HG02981 (cell line): ENCODE measurements at regions not wholly inside any gene's neighbourhood (a gene's known extent, or its start where the extent isn't known, plus 50 kb on each side); places are given as distances from the start of the nearest gene placed in this dataset.
"Not testable (repeated sequence)": the region's sequence is repeated elsewhere in the genome, so short reads cannot be mapped to it uniquely, and the experiment has no call there.

Experiments
- ATAC-seq: cut with Tn5 transposase; IDR thresholded peaks from one replicate; pipeline ENCODE4 v1.9.1; 2021; ENCODE audit warnings: mild to moderate bottlenecking, moderate library complexity; ENCODE audit not compliant: unreplicated experiment

GRCh38 chr1:29632806-29633615, 396.7 kb downstream of the PTPRU start:
- no peak for ATAC-seq

- ATAC-seq: no peak
Measured at GRCh38 chr1:29631836-29632805, 395.8 kb downstream of the PTPRU start.

GRCh38 chr1:29631361-29631760, 395.0 kb downstream of the PTPRU start:
- no peak for ATAC-seq

DNA sequence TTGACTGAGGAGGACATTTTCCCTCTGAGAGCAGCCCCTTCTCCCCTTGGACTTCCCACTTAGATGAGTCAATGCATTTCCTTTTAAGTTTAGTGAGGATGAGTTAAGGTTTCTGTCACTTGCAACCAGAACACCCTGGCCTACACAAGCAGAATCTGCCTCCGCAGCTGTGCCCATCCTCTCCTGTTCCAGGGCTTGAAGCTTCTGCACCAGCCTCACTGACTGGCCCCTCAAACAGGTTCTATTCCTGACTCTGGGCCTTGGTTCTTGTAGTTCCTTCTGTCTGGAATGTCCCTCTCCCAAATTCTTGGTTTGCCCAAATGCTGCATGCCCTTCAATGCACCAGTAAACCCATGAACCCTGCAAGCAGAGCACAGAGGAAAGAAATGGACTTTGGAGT, 394.4 kb downstream of the PTPRU start:
- ATAC-seq: no peak

DNA sequence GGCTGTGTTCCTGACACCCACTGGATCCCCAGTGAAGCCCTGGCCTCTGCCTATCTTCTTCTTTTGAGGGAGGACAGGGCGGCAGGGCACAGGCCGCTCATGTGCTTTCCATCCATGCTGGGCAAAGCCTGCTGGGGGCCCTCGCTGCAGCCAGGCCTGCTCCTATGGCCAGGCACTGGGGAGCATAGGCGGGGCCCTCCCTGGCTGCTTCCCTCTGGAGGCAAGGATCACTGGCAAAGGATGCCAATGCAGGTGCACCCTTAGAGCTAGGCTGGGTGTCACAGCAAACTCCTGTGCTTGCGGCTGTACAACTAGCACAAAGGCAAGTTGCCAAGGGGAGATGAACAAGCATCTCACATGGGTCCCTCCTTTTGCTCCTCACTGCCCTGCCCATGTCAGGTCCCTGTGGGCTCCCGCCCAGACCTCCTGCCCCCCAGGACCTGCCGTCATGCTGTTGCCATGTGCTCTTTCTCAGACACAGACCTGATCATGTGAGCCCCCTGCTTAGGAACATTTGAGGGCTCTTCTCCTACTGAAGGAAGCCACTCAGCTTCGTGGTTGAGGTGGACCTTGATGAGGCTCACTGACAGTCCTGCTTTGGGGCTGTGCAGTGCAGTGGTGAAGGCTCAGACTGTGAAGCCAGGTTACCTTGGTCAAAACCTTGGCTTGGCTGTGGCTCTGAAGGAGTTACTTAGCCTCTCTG, 393.6 kb downstream of the PTPRU start:
- no peak for ATAC-seq

DNA sequence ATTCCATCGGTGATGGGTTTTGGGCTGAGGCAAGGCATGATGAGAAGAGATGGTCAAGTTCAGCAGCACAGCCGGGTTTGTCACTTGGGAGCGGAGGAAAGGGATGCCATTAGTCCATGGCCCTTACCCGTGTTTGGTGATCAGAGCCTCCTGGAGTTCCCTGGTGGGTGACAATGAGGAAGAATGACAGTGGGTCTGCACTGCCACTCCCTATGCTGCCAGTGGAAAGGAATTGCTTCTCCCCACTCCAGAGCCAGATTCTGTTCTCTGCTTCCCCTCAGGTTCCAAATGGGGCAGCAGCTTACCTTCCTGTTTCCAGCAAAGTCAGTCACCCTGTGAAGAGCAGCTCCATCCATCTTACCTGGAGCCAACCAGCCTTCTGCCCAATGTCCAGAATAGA, 393.1 kb downstream of the PTPRU start:
- no peak for ATAC-seq

DNA sequence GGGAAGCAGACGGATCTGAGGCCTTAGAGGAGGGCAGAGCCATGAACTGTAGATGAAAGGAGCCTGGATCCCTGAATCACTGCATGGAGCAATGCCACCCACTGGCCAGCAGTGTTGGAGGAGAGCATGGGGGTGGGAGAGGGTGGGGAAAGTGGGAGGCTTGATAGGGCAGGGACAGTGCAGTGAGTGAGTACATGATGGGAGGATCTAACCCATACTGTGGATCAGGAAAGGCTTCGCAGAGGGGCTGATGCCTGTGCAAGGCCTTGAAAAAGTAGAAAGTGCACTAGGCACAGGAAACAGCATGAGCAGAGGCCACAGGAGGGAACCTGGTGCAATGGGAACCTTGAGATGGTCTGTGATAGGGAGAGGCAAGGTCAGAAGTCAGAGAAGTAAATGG, 391.9 kb downstream of the PTPRU start:
- no peak for ATAC-seq

DNA sequence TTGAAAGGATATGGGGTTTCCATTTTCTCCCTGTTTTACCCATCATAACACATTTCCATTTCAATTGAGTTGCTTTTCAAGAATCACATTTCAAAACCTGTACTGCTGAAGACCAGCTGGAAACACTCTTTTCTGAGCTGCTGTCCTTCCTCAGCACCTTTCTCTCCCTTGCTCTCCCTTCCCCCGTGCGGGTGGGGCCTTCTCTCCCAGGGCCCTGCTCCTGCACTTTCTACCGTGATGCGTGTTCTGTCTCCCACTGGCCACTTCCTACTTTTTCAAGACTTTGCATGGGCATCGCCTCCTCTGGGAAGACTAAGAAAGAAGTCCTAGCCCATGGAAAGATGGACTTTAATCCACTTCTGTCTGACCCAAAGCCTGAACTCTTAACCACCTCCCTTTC, 390.4 kb downstream of the PTPRU start:
- no peak for ATAC-seq

GRCh38 chr1:29626066-29626465, 389.7 kb downstream of the PTPRU start:
- ATAC-seq: no peak

- no peak for ATAC-seq
Measured at GRCh38 chr1:29625084-29625420, 388.7 kb downstream of the PTPRU start.

DNA sequence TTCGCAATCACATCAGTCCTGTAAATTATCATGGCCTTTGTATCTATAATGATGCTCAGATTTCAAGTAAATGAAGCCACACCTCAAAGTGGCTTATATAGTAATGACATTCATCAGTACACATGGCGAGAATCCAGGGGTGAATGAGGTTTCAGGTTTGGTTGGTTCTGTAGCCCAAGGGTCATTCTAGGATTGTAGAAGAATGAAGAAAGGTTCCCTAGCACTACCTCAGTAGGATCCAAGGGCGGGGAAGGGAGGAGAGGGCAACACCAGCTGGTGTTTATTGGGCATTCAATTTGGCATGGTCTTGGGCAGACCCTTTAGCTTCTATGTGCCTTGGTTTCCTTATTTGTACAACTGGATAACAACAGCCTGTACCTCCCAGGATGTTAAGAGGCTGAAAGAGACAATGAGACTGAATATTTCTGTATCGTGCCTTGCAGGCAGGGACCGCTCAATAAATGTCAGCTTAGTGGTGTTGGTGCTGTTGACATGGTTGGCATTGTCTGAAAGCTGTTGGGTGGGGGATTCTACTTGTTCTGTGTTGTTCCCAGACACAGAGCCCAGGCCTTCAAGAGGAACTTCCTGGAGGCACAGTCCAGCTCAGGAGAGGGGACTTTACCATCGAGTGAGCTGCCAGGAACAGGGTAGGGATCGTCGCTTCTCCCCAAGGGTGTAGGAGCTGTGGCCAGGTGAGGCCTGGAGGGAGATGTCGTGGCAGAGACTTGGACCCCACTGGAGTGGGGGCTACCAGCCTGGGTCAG, 388.2 kb downstream of the PTPRU start:
- ATAC-seq: no peak

DNA sequence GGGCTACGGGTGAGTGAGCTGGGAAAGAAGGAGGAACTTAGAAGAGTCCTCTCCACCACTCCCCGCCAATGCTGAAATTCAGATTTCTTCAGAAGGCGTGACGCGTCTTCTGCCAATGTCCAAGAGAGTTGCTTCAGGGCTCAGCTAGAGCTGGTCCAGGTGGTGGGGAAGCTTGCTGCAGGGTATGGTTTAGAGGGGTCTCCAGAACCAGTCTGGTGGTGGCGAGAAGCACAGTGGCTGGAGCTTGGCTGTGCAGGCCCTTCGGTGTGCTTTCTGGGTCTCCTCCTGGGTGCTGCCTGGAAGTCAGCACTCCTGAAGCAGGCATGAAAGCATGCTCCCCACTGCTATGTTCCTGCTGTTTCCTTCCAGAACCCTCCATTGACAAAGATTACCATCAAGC, 387.2 kb downstream of the PTPRU start:
- no peak for ATAC-seq

- ATAC-seq: no peak
Measured at GRCh38 chr1:29621826-29622435, 385.6 kb downstream of the PTPRU start.

DNA sequence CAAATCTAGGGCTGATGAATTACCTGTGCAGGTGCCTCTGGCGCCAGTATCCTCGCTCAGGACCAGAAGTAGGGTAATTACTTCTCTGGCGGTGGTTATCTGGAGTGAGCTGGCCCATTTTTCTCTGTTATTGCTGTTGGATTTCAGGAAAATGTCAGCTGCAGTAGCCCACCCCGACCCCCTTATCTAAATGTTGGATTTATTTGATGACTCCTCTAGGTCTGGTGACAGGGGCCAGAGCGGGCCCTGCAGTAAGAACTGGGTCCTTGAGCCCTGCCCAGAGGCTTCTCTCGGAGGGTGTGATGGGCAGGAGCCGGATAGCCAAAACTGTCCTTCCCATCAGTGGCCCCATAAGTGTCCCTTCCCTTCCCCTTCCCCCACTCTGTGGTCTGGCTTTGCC, 384.3 kb downstream of the PTPRU start:
- no peak for ATAC-seq

DNA sequence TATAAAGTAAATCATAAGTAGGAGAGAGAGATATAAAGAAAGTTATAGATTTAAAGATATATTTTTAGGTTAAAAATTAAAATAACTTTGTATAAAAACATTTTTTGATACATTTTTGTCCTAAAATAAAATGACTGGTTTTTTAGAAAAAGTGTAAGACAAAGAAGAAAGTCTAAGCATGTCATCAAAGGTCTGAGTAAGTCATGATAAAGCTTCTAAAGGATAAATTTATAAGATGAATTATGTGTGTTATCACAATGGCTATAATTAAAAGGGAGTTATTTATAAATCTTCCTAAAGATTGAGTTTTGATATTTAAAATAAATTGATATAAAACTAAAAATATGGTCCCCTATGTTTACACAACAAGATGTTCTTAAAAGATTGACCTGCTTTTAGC, 370.9 kb downstream of the PTPRU start:
- no peak for ATAC-seq

- not testable (repeated sequence) for ATAC-seq
Measured at GRCh38 chr1:29604796-29605195, 368.5 kb downstream of the PTPRU start.

- no peak for ATAC-seq
Measured at GRCh38 chr1:29603622-29604021, 367.3 kb downstream of the PTPRU start.

GRCh38 chr1:29602203-29602602, 365.9 kb downstream of the PTPRU start:
- no peak for ATAC-seq

DNA sequence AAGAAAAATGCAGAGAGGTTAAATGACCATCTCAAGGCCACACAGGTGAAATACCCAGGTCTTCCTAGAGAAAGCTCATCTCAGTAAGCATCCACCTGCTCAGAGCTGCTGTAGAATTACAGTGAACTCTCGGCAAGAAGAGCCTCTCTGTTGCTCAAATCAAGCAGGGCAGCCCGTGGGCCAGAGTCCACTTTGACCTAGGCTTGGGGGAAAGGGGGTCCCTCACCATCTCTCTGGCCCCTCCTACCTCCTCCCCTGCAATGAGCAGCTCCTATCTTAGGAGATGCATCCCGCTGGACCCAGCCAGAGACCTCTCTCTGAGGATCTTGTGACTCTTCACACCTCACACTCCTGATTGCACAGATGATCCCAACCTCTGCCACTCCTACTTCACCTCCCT, 364.7 kb downstream of the PTPRU start:
- no peak for ATAC-seq

- no peak for ATAC-seq
Measured at GRCh38 chr1:29599826-29600225, 363.5 kb downstream of the PTPRU start.
